T-cell (primary cell): ENCODE measurements at regions not wholly inside any gene's neighbourhood (a gene's known extent, or its start where the extent isn't known, plus 50 kb on each side); places are given as distances from the start of the nearest gene placed in this dataset.
A peak's percentile ranks its signal among the peaks of the same experiment; 100 is the strongest.

Experiments used
- ATAC-seq, 4 experiments: fragments of 200-7000 bp in 3 of 4; fragments of 150-1000 bp in 1 of 4; cut with Tn5 transposase; replicated peaks in 1 of 4; 1 replicate in 3 of 4; 2 replicates in 1 of 4; pipeline ENCODE4 v1.10.0; 2021; ENCODE audit warnings: moderate library complexity in 3 of 4, mild to moderate bottlenecking in 2 of 4, moderate number of reproducible peaks in 1 of 4
- CTCF ChIA-PET, 2 donors: fragments of 300-600 bp; sonication (Branson Sonifier 250); formaldehyde crosslinking; loops; one replicate each; lab custom pipeline; 2022; ENCODE audit warnings: antibody characterized with exemption in 2 of 2; lab: Charles Lee
- POLR2A ChIA-PET, 2 donors: fragments of 300-600 bp; sonication (Branson Sonifier 250); formaldehyde crosslinking; loops; one replicate each; lab custom pipeline; 2022; ENCODE audit warnings: antibody characterized with exemption in 2 of 2; lab: Charles Lee
- DNase-seq, 35 experiments: peaks; one replicate each; pipeline versions ENCODE4 v3.0.0 to v3.0.0-alpha.2; 2013 to 2023
- H3K27ac ChIP-seq: one replicate; pipeline ENCODE4 v1.5.1; 2013; ENCODE audit warnings: low read length
- H3K27me3 ChIP-seq, 2 experiments: replicated peaks in 1 of 2; 1 replicate in 1 of 2; 2 replicates in 1 of 2; pipeline versions ENCODE4 v1.6.1 to v1.7.0; 2013; ENCODE audit warnings: low read length in 1 of 2, mixed read lengths in 1 of 2; ENCODE audit not compliant: control insufficient read depth in 2 of 2, insufficient read depth in 2 of 2; ENCODE audit errors: extremely low read depth in 1 of 2
- H3K36me3 ChIP-seq, 2 donors: 1 replicate in 1 of 2; 2 replicates in 1 of 2; pipeline versions ENCODE4 v1.6.1 to v1.7.0; 2013; ENCODE audit warnings: low read length in 1 of 2; ENCODE audit not compliant: control insufficient read depth in 2 of 2, insufficient read depth in 1 of 2; ENCODE audit errors: extremely low read depth in 1 of 2
- H3K4me1 ChIP-seq, 2 experiments: 1 replicate in 1 of 2; 2 replicates in 1 of 2; pipeline versions ENCODE4 v1.6.1 to v1.7.0; 2013; ENCODE audit warnings: low read length in 2 of 2, mixed read lengths in 1 of 2; ENCODE audit not compliant: insufficient read depth in 2 of 2, control insufficient read depth in 1 of 2; ENCODE audit errors: extremely low read depth in 1 of 2
- H3K4me3 ChIP-seq, 2 donors: 1 replicate in 1 of 2; 2 replicates in 1 of 2; pipeline versions ENCODE4 v1.5.1 to v1.7.0; 2013; ENCODE audit warnings: mild to moderate bottlenecking in 2 of 2, low read length in 1 of 2, moderate library complexity in 1 of 2; ENCODE audit not compliant: control insufficient read depth in 1 of 2; ENCODE audit errors: extremely low read depth in 1 of 2
- H3K9me3 ChIP-seq: 2 replicates; pipeline ENCODE4 v1.7.0; 2013
- H3K27ac Mint-ChIP-seq, 2 donors: one replicate each; pipeline ENCODE4 v1.8.0; 2020 to 2021; ENCODE audit warnings: mild to moderate bottlenecking in 2 of 2, mixed read lengths in 2 of 2
- H3K27me3 Mint-ChIP-seq, 2 donors: one replicate each; pipeline ENCODE4 v1.8.0; 2021 to 2022; ENCODE audit warnings: mixed read lengths in 2 of 2
- H3K36me3 Mint-ChIP-seq: one replicate; pipeline ENCODE4 v1.8.0; 2021; ENCODE audit warnings: mixed read lengths
- H3K4me1 Mint-ChIP-seq, 3 donors: one replicate each; pipeline ENCODE4 v1.8.0; 2020 to 2022; ENCODE audit warnings: mixed read lengths in 3 of 3, mild to moderate bottlenecking in 1 of 3
- H3K4me3 Mint-ChIP-seq, 3 donors: one replicate each; pipeline ENCODE4 v1.8.0; 2020 to 2022; ENCODE audit warnings: mild to moderate bottlenecking in 3 of 3, mixed read lengths in 3 of 3, moderate library complexity in 3 of 3
- H3K9me3 Mint-ChIP-seq, 3 donors: one replicate each; pipeline ENCODE4 v1.8.0; 2020 to 2022; ENCODE audit warnings: mixed read lengths in 3 of 3
- WGBS: methylation state at CpG from one replicate; pipeline ENCODE4 v1.1.5; 2013; ENCODE audit warnings: missing lambda C conversion rate; ENCODE audit not compliant: insufficient coverage; 5-methylcytosine and 5-hydroxymethylcytosine counted together

- no peak overlapping the region for H3K27ac ChIP-seq
- H3K4me1 Mint-ChIP-seq, result peaks cover 0 to 11% (median 8%) of the 10 kb centered on the region in 3 donors
- H3K27me3 ChIP-seq, result no peaks in the 10 kb centered on the region
- H3K4me3 Mint-ChIP-seq, result no peak overlapping the region
- ATAC-seq, result peak in 1 of 4 experiments; percentile 34
- no peaks in the 10 kb centered on the region for H3K9me3 ChIP-seq
- H3K36me3 ChIP-seq, result no peaks in the 10 kb centered on the region
- DNase-seq, result peak in 5 of 35 experiments; percentile 13 to 63 (median 14)
- POLR2A ChIA-PET, result interaction anchor here (0.5 to 0.6 kb wide), 2 partner anchors 10 to 159 kb away, joined by 3 read pairs; no protein-coding TSS in a partner anchor
- peaks cover 1 to 4% of the 10 kb centered on the region in 2 donors for H3K27me3 Mint-ChIP-seq
- WGBS, result no CpG with 5 or more reads among the region's 1 CpG
- H3K4me1 ChIP-seq, result peaks cover 2 to 6% of the 10 kb centered on the region in 2 experiments
- no peaks in the 10 kb centered on the region for H3K36me3 Mint-ChIP-seq
- no peaks in the 10 kb centered on the region for H3K9me3 Mint-ChIP-seq
- H3K27ac Mint-ChIP-seq, result no peak overlapping the region
- no peak overlapping the region for H3K4me3 ChIP-seq
- CTCF ChIA-PET, result interaction anchor here (0.6 to 5.1 kb wide), 12 partner anchors 8 to 634 kb away, joined by 3 to 64 read pairs (median 4); no protein-coding TSS in a partner anchor
These were observed 151.0 kb upstream of the ARHGAP5 start for GRCh38 chr14:31926123-31926522.

DNA sequence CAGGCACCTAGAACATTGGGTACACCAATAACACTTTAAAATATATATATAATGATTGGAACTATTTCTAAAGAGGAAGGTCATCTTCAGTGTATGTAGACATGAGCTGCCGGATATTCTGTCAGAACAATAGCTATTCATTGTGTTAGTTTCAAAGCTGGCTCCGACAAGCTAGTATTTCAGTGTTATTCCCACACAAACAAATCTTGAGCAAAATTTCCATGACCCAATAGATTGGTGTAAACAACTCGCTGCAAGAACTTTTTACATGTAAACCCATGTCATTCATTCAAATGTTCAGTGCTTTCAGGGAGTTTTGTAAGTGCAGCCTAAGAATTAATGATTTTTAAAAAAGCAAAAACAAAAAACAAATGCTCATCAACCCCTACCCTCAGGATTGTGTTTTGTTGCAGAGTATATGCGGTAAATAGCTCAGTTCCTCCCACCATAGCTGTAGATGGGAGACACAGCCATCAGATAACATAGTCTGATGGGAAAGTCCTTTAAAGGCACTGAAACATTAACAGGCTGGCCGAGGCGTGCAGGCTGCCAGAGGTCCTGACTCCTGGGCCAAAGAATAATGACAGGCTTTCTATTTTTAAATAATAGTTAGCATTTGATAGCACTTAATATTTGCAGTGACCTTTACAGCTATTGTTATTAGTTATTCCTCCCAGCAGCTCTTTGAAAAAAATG, 150.3 kb upstream of the ARHGAP5 start:
- H3K27ac Mint-ChIP-seq, result no peak overlapping the region
- ChIA-PET POLR2A (interaction anchor here in 1 of 2 donors (0.6 kb wide), 1 partner anchor 158 kb away, joined by 3 read pairs; no protein-coding TSS in a partner anchor), CTCF (interaction anchor here (0.6 to 5.1 kb wide), 15 partner anchors 8 to 633 kb away, joined by 3 to 64 read pairs (median 4); no protein-coding TSS in a partner anchor)
- Histone ChIP-seq H3K4me1 (peaks cover 2 to 6% of the 10 kb centered on the region in 2 experiments), H3K4me3 (no peak overlapping the region), H3K27ac (no peak overlapping the region), H3K9me3 (no peaks in the 10 kb centered on the region), H3K36me3 (no peaks in the 10 kb centered on the region), H3K27me3 (no peaks in the 10 kb centered on the region)
- no peak overlapping the region for H3K4me3 Mint-ChIP-seq
- H3K9me3 Mint-ChIP-seq, result no peaks in the 10 kb centered on the region
- DNase-seq, result no peak
- WGBS, result no CpG with 5 or more reads among the region's 6 CpGs
- peaks cover 0 to 11% (median 8%) of the 10 kb centered on the region in 3 donors for H3K4me1 Mint-ChIP-seq
- no peak for ATAC-seq
- peaks cover 1 to 4% of the 10 kb centered on the region in 2 donors for H3K27me3 Mint-ChIP-seq
- no peaks in the 10 kb centered on the region for H3K36me3 Mint-ChIP-seq

DNA sequence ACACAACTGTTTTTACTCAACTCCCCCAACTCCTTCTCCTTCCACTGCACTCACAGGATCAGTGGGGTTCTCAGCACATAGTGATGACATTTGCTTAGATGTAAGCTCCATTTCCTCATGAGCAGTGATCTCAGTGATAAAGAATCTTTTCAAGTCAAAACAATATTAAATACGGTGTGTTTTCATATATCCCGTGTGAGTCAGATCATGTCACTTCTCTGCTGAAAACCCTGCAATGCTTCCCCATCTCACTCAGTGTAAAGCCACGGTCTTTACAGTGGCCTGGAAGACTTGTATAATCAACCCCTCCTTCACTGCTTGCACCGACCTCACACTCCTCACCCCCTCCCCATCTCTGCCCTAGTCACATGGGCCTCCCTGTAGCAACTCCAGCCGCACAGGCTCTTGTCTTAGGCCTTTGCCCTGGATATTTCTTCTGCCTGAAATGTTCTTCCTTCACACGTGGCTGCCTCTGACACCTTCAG, 149.7 kb upstream of the ARHGAP5 start:
- POLR2A ChIA-PET, result no interaction called here

GRCh38 chr14:31930070-31930469, 147.0 kb upstream of the ARHGAP5 start:
- Mint-ChIP-seq H3K4me1 (peaks cover 0 to 14% (median 8%) of the 10 kb centered on the region in 3 donors), H3K27me3 (peaks cover 0 to 1% of the 10 kb centered on the region in 2 donors), H3K9me3 (no peaks in the 10 kb centered on the region), H3K27ac (no peak overlapping the region), H3K36me3 (no peaks in the 10 kb centered on the region), H3K4me3 (no peak overlapping the region)
- Histone ChIP-seq H3K27ac (no peak overlapping the region), H3K27me3 (no peaks in the 10 kb centered on the region), H3K36me3 (no peaks in the 10 kb centered on the region), H3K4me1 (peaks cover 2 to 6% of the 10 kb centered on the region in 2 experiments), H3K4me3 (no peak overlapping the region), H3K9me3 (no peaks in the 10 kb centered on the region)
- ATAC-seq, result no peak
- POLR2A ChIA-PET, result no interaction called here
- no peak for DNase-seq
- 100% methylated on average over 1 of the region's 1 CpG for WGBS
- CTCF ChIA-PET, result interaction anchor here in 1 of 2 donors (1.7 kb wide), 1 partner anchor 10 kb away, joined by 5 read pairs; no protein-coding TSS in a partner anchor

More for the DNA sequence above, 149.7 kb upstream of the ARHGAP5 start:
- H3K4me1 ChIP-seq, result peaks cover 2 to 6% of the 10 kb centered on the region in 2 experiments
- no peaks in the 10 kb centered on the region for H3K9me3 ChIP-seq
- Mint-ChIP-seq H3K27ac (peak overlapping the region; percentile 44 to 55), H3K27me3 (peaks cover 1 to 3% of the 10 kb centered on the region in 2 donors), H3K4me1 (peaks cover 0 to 11% (median 8%) of the 10 kb centered on the region in 3 donors), H3K4me3 (no peak overlapping the region), H3K36me3 (no peaks in the 10 kb centered on the region), H3K9me3 (no peaks in the 10 kb centered on the region)
- ATAC-seq (peak in 3 of 4 experiments; percentile 45 to 67 (median 60)), DNase-seq (peak in 1 of 35 experiments; percentile 12)
- CTCF ChIA-PET, result interaction anchor here (0.6 to 5.1 kb wide), 9 partner anchors 13 to 325 kb away, joined by 3 to 64 read pairs (median 5); no protein-coding TSS in a partner anchor
- H3K27me3 ChIP-seq, result no peaks in the 10 kb centered on the region
- no peaks in the 10 kb centered on the region for H3K36me3 ChIP-seq
- 27% methylated on average over 5 of the region's 6 CpGs for WGBS
- H3K4me3 ChIP-seq, result no peak overlapping the region
- H3K27ac ChIP-seq, result no peak overlapping the region

DNA sequence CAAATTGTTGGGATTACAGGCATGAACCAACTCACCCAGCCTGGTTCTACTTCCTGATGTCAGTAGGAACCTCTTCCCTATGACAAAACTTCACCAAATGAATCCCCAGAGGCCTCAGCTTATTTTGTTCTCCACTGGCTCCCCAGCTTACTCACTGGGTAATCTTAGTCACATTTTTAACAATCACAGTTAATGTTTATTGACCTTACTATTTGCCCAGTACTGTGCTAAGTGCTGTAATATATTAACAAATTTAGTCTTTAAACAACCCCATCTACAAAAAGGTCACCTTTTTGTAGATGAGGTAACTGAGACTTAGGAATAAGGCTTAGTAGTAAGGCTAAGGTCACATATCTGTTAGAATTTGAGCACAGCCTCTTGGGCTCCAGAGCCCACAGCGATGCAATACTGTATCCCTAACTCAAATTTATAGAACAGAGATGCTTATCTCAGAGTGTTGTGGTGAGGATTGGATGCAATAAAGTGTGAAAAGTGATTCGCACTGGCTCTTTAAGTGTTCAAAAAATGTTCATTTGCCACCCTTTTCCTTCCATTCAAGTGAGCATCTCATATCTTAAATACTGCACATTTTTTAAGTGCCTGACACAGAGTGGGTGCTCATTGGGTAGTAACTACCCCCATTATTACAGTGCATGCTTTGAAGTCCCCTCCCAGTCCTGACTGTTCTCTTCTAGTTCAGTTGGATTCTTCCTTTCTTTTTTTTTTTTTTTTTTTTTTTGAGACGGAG, 146.4 kb upstream of the ARHGAP5 start:
- peaks cover 2 to 6% of the 10 kb centered on the region in 2 experiments for H3K4me1 ChIP-seq
- peaks cover 0 to 1% of the 10 kb centered on the region in 2 donors for H3K27me3 Mint-ChIP-seq
- WGBS, result no CpG with 5 or more reads among the region's 3 CpGs
- no peaks in the 10 kb centered on the region for H3K9me3 ChIP-seq
- peaks cover 0 to 14% (median 8%) of the 10 kb centered on the region in 3 donors for H3K4me1 Mint-ChIP-seq
- DNase-seq (no peak), ATAC-seq (no peak)
- H3K27ac ChIP-seq, result no peak overlapping the region
- no peak overlapping the region for H3K4me3 ChIP-seq
- ChIA-PET POLR2A (no interaction called here), CTCF (interaction anchor here in 1 of 2 donors (1.7 kb wide), 1 partner anchor 9 kb away, joined by 5 read pairs; no protein-coding TSS in a partner anchor)
- H3K27ac Mint-ChIP-seq, result no peak overlapping the region
- no peaks in the 10 kb centered on the region for H3K27me3 ChIP-seq
- H3K36me3 Mint-ChIP-seq, result no peaks in the 10 kb centered on the region
- H3K4me3 Mint-ChIP-seq, result no peak overlapping the region
- no peaks in the 10 kb centered on the region for H3K36me3 ChIP-seq
- no peaks in the 10 kb centered on the region for H3K9me3 Mint-ChIP-seq

DNA sequence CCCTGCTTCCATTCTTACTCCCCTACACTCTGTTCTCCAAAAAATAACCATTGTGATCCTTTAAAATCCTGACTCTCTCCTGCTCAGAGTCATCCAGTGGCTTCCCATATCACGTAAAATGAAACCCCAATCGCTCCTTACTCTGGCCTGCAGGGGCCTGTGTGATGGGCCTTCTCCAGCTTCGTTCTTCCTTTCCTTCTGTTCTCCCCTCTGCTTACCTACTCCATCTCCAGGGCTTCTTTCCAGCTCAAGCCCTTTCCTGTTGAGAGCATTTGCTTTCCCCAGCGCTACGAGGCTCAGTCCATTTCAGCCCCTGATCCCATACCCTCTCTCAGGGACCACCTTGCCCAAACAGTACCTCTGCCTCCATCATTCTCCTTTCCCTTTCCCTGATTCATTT, 144.4 kb upstream of the ARHGAP5 start:
- ATAC-seq (no peak), DNase-seq (no peak)
- H3K27me3 Mint-ChIP-seq, result peaks cover 0 to 1% of the 10 kb centered on the region in 2 donors
- CTCF ChIA-PET, result no interaction called here
- POLR2A ChIA-PET, result no interaction called here
- Histone ChIP-seq H3K4me1 (peaks cover under 1 to 3% of the 10 kb centered on the region in 2 experiments), H3K9me3 (no peaks in the 10 kb centered on the region), H3K36me3 (no peaks in the 10 kb centered on the region), H3K4me3 (no peak overlapping the region), H3K27me3 (no peaks in the 10 kb centered on the region), H3K27ac (no peak overlapping the region)
- no peaks in the 10 kb centered on the region for H3K36me3 Mint-ChIP-seq
- no peaks in the 10 kb centered on the region for H3K9me3 Mint-ChIP-seq
- WGBS, result 89% methylated on average over 5 of the region's 5 CpGs
- no peak overlapping the region for H3K4me3 Mint-ChIP-seq
- no peak overlapping the region for H3K27ac Mint-ChIP-seq
- peaks cover 0 to 10% (median 7%) of the 10 kb centered on the region in 3 donors for H3K4me1 Mint-ChIP-seq
